Endothelial cell of umbilical vein (primary cell): ENCODE measurements at regions not wholly inside any gene's neighbourhood (a gene's known extent, or its start where the extent isn't known, plus 50 kb on each side); places are given as distances from the start of the nearest gene placed in this dataset.

ENCODE experiments used
- BruUV-seq: library from RNA; stranded (reverse); fragments of 400-500 nt; replicated peaks from 2 replicates; lab custom pipeline; 2021; lab: Mats Ljungman, UMichigan
- CTCF ChIA-PET: fragments of 300-600, 350-600 bp; sonication (Branson Sonifier 250); formaldehyde crosslinking; loops from one replicate; lab custom pipeline; 2021; ENCODE audit warnings: antibody characterized with exemption, inconsistent platforms; lab: Charles Lee
- POLR2A ChIA-PET: fragments of 300-600, 350-600 bp; sonication (Branson Sonifier 250); formaldehyde crosslinking; loops from one replicate; lab custom pipeline; 2021; ENCODE audit warnings: antibody characterized with exemption, inconsistent platforms; lab: Charles Lee
- DNase-seq: peaks from one replicate; pipeline ENCODE4 v3.0.0-alpha.2; 2011; ENCODE audit warnings: low read depth, low spot score
- FAIRE-seq: peaks from 2 replicates; lab custom pipeline; 2011; peaks lifted over from hg19 to GRCh38; lab: Jason Lieb, UNC
- H2AFZ ChIP-seq: 2 replicates; pipeline ENCODE4 v1.6.0; 2012; ENCODE audit warnings: low read depth, low read length, control low read depth, inconsistent platforms
- H3K27ac ChIP-seq: 2 replicates; pipeline ENCODE4 v1.5.1; 2011; ENCODE audit warnings: low read depth, mild to moderate bottlenecking, control low read depth, low read length, moderate library complexity; ENCODE audit not compliant: insufficient read depth
- H3K27me3 ChIP-seq, 2 experiments: 2 replicates each; pipeline versions ENCODE4 v1.6.0 to v1.6.1; 2011; ENCODE audit warnings: low read length in 2 of 2, mixed read lengths in 1 of 2; ENCODE audit not compliant: control insufficient read depth in 2 of 2, insufficient read depth in 2 of 2
- H3K36me3 ChIP-seq, 2 experiments: 2 replicates in 1 of 2; 3 replicates in 1 of 2; pipeline ENCODE4 v1.5.1; 2011; ENCODE audit warnings: low read length in 2 of 2, mild to moderate bottlenecking in 1 of 2, moderate library complexity in 1 of 2; ENCODE audit not compliant: control insufficient read depth in 2 of 2, insufficient read depth in 2 of 2; ENCODE audit errors: extremely low read depth in 1 of 2
- H3K4me1 ChIP-seq: 3 replicates; pipeline ENCODE4 v1.5.1; 2011; ENCODE audit warnings: mild to moderate bottlenecking, low read length; ENCODE audit not compliant: control insufficient read depth, insufficient read depth; ENCODE audit errors: extremely low read depth
- H3K4me2 ChIP-seq: 2 replicates; pipeline ENCODE4 v1.6.1; 2011; ENCODE audit warnings: low read length, control low read depth, mixed read lengths; ENCODE audit not compliant: insufficient read depth
- H3K4me3 ChIP-seq, 3 experiments: fragments of 200-600 bp in 1 of 3; sonication (generic), shearing (Covaris generic) in 1 of 3; replicated peaks in 1 of 3; 2 replicates each; pipeline ENCODE4 v1.5.1; 2011 to 2016; ENCODE audit warnings: control low read depth in 3 of 3, low read length in 3 of 3, mild to moderate bottlenecking in 2 of 3, inconsistent platforms in 1 of 3, low read depth in 1 of 3, moderate library complexity in 1 of 3; ENCODE audit not compliant: insufficient read depth in 1 of 3
- H3K79me2 ChIP-seq: 2 replicates; pipeline ENCODE4 v1.6.0; 2012; ENCODE audit warnings: low read length, inconsistent platforms; ENCODE audit not compliant: control insufficient read depth, insufficient read depth
- H3K9ac ChIP-seq: replicated peaks from 2 replicates; pipeline ENCODE3; 2011; ENCODE audit warnings: low read length, control low read depth; ENCODE audit not compliant: insufficient read depth; ENCODE audit errors: extremely low read depth
- H3K9me1 ChIP-seq: replicated peaks from 3 replicates; pipeline ENCODE4 v1.6.0; 2011; ENCODE audit warnings: mild to moderate bottlenecking, low read length; ENCODE audit not compliant: control insufficient read depth, insufficient read depth; ENCODE audit errors: extremely low read depth
- H3K9me3 ChIP-seq: replicated peaks from 2 replicates; pipeline ENCODE4 v1.5.1; 2012; ENCODE audit warnings: low read length, inconsistent platforms; ENCODE audit not compliant: control insufficient read depth, insufficient read depth
- H4K20me1 ChIP-seq: replicated peaks from 2 replicates; pipeline ENCODE3; 2011; ENCODE audit warnings: mild to moderate bottlenecking, low read length; ENCODE audit not compliant: control insufficient read depth, insufficient read depth; ENCODE audit errors: extremely low read depth
- JUN ChIP-seq: IDR thresholded peaks from 2 replicates; pipeline ENCODE4 v1.6.1; 2011; ENCODE audit warnings: borderline replicate concordance, low read depth; ENCODE audit not compliant: insufficient read length, insufficient read depth
- POLR2A ChIP-seq: IDR thresholded peaks from 2 replicates; pipeline ENCODE4 v1.6.1; 2012; ENCODE audit warnings: low read depth, mild to moderate bottlenecking, control low read depth, low read length
- dilution Hi-C: fragments of 300-500 bp; cut with MboI; formaldehyde crosslinking; loops from one replicate; pipeline ENCODE4 v1.15.0; 2019; ENCODE audit warnings: low sequenced_read_pairs; ENCODE audit not compliant: extremely low pct_ligation_motif_present
- intact Hi-C: fragments of 100-400 bp; cut with micrococcal nuclease; formaldehyde crosslinking; loops from one replicate; pipeline ENCODE4 v1.10.0; 2022
- TF ChIP-seq, protein P1 (sequence below): IDR thresholded peaks from 2 replicates; pipeline ENCODE4 v1.6.1; 2011; ENCODE audit not compliant: insufficient read depth, insufficient read length

DNA sequence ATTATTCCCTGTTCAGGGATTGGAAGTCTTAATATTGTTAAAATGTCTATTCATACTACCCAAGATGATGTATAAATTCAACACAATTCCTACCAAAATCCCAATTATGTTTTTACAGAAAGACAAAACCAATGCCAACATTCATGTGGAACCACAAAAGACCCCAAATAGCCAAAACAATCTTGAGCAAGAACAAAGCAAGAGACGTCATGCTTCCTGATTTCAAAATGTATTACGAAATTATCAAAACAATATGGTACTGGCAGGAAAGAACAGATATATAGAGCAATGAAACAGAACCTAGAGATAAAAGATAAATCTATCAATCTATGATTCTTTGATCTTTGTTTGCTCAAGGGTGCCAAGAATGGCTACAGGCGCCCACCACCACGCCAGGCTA lies 237.9 kb downstream of the TAF11L14 start:
- Histone ChIP-seq H3K27ac (no peak overlapping the region), H3K4me2 (no peak overlapping the region), H3K36me3 (no peaks in the 10 kb centered on the region), H2AFZ (no peak overlapping the region), H4K20me1 (no peaks in the 10 kb centered on the region), H3K9me3 (no peaks in the 10 kb centered on the region), H3K27me3 (no peaks in the 10 kb centered on the region), H3K4me3 (no peak overlapping the region), H3K9me1 (no peaks in the 10 kb centered on the region), H3K4me1 (no peaks in the 10 kb centered on the region), H3K79me2 (no peaks in the 10 kb centered on the region), H3K9ac (no peak overlapping the region)
- ChIA-PET CTCF (no interaction called here), POLR2A (no interaction called here)
- dilution Hi-C loops, result no loop called here
- intact Hi-C loops, result no loop called here
- DNase-seq, result no peak
- no peak for FAIRE-seq
- no peak for TF ChIP-seq POLR2A
- BruUV-seq, result no TSS peak

DNA sequence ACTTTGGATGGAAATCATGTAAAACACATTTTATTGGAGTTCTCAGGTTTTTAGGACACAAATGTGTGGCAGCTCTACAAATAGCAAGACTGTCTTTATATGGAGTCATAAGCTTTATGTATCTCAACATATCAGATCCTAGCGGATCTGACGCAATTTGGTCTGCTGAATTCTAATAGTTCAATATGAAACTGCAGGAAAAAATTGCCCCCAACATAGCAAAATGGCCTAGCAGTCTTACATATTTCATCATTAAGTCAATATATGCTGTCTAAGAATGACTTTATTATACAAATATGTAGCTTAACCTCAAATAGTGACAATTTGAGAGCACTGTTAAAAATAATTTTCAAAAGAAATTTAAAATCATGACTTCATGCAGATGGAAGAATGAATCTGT lies 244.3 kb downstream of the TAF11L14 start:
- Histone ChIP-seq H4K20me1 (no peaks in the 10 kb centered on the region), H3K9ac (no peak overlapping the region), H3K4me2 (no peak overlapping the region), H3K9me1 (no peaks in the 10 kb centered on the region), H3K36me3 (no peaks in the 10 kb centered on the region), H3K27me3 (no peaks in the 10 kb centered on the region), H3K27ac (no peak overlapping the region), H3K79me2 (no peaks in the 10 kb centered on the region), H2AFZ (no peak overlapping the region), H3K9me3 (no peaks in the 10 kb centered on the region), H3K4me3 (no peak overlapping the region), H3K4me1 (no peaks in the 10 kb centered on the region)
- dilution Hi-C loops, result no loop called here
- no TSS peak for BruUV-seq
- ChIA-PET CTCF (no interaction called here), POLR2A (no interaction called here)
- intact Hi-C loops, result no loop called here
- TF ChIP-seq JUN, result no peak
- TF ChIP-seq, protein P1, sequence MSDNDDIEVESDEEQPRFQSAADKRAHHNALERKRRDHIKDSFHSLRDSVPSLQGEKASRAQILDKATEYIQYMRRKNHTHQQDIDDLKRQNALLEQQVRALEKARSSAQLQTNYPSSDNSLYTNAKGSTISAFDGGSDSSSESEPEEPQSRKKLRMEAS, result no peak
- DNase-seq (no peak), FAIRE-seq (no peak)
